DMS114 treated with DMSO at 0.1 percent for 48 hours (cell line): ENCODE measurements at regions not wholly inside any gene's neighbourhood (a gene's known extent, or its start where the extent isn't known, plus 50 kb on each side); places are given as distances from the start of the nearest gene placed in this dataset.

Experiments used
- DNase-seq: peaks from one replicate; lab custom pipeline; 2025; ENCODE audit not compliant: unreplicated experiment; lab: John Stamatoyannopoulos, UW

GRCh38 chr11:15378941-15379340, 264.2 kb downstream of the INSC start:
- no peak for DNase-seq

GRCh38 chr11:15379483-15379882, 264.8 kb downstream of the INSC start:
- no peak for DNase-seq

DNA sequence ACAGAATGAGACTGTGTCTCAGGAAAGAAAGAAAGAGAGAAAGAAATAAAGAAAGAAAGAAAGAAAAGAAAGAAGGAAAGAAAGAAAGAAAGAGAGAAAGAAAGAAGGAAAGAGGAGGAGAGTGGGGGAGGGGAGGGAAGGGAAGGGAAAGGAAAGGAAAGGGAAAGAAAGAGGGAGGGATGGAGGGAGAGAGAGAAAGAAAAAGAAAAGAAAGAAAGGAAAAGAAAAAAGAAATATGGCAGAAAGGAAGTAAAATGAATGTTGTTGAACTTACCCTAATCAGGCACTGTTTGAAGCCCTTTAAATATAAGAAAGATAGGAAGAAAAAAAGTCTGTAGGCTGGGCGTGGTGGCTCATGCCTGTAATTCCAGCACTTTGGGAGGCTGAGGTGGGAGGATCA, 276.1 kb downstream of the INSC start:
- no peak for DNase-seq

DNA sequence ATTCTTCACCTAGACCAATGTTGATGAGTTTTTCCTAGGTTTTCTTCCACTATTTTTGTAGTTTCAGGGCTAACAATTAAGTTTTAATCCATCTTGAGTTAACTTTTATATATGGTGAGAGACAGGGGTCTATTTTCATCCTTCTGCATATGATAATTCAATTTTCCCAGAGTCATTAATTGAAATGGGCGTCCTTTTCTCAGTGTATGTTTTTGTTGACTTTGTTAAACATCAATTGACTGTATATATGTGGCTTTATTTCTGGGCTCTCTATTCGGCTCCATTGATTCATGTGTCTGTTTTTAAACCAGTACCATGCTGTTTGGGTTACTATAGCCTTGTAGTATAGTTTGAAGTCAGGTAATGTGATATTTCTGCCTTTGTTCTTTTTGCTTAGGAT, 282.1 kb downstream of the INSC start:
- DNase-seq = no peak

GRCh38 chr11:15406851-15407351, 292.2 kb downstream of the INSC start:
- DNase-seq = no peak

GRCh38 chr11:15412054-15412453, 297.3 kb downstream of the INSC start:
- no peak for DNase-seq

- no peak for DNase-seq
Observed at GRCh38 chr11:15418921-15419320, 304.2 kb downstream of the INSC start.

- DNase-seq = no peak
Observed at GRCh38 chr11:15419696-15420095, 305.0 kb downstream of the INSC start.

GRCh38 chr11:15430381-15430780, 315.7 kb downstream of the INSC start:
- no peak for DNase-seq

GRCh38 chr11:15434529-15434928, 319.8 kb downstream of the INSC start:
- no peak for DNase-seq

- DNase-seq = no peak
Observed at GRCh38 chr11:15446315-15446714, 331.6 kb downstream of the INSC start.

GRCh38 chr11:15446929-15447328, 332.2 kb downstream of the INSC start:
- no peak for DNase-seq

- no peak for DNase-seq
Observed at GRCh38 chr11:15451713-15452112, 337.0 kb downstream of the INSC start.

GRCh38 chr11:15453211-15453765, 338.6 kb downstream of the INSC start:
- no peak for DNase-seq

DNA sequence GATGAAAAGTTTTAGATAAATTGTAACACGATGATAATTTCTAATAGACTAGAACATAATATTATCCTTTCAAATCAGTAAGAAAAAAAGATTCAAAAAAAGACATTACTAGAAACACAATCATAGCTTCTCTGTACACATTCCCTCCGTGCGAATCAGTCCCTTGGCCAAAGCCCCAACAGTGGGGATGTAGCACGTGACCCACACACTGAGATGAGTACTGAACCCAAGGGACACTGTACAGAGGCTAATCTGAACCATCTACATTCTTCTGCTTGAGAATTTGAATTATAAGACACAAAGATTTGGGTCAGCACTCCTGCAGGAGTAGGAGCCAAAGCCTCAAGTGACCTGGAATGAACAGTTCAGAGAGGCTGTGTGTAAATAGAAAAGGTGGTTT, 353.7 kb downstream of the INSC start:
- no peak for DNase-seq

DNA sequence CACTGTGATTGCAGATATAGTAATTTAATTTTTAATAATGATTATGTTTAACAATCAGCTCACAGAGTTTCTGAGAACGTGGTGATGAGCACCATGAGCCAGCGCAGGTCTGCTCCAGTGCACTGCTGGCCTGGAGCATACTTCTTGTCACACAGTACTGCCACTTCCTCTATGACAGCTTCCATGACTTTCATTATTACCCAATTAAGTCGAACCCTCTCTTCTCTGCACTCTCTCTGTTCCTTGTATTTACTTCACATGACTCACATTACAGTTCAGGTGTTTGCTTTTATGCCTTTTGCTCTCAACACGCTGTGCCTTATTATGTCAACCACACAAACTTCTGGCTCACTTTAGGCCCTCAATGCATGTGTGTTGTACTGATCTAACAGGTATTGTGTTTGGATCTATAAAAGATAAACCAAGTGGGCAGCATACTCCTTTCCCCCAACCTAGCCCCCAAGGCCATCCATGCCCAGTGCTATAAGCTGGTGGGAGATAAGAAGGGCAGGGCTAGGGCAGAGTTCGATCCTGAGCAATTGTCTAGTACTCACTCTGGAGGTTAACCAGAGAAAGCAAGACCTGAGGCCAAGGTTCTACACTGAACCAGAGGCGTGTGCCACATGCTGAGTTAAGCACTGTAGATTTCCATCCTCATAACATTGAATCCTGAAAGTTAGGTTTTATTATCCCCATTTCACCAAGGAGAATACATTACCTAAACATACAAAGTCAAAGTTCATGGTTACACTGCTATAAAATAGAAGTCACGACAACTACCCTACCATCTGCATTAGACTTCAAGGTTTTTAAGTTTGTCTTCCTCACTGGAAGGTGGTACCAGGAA, 356.5 kb downstream of the INSC start:
- DNase-seq = no peak

DNA sequence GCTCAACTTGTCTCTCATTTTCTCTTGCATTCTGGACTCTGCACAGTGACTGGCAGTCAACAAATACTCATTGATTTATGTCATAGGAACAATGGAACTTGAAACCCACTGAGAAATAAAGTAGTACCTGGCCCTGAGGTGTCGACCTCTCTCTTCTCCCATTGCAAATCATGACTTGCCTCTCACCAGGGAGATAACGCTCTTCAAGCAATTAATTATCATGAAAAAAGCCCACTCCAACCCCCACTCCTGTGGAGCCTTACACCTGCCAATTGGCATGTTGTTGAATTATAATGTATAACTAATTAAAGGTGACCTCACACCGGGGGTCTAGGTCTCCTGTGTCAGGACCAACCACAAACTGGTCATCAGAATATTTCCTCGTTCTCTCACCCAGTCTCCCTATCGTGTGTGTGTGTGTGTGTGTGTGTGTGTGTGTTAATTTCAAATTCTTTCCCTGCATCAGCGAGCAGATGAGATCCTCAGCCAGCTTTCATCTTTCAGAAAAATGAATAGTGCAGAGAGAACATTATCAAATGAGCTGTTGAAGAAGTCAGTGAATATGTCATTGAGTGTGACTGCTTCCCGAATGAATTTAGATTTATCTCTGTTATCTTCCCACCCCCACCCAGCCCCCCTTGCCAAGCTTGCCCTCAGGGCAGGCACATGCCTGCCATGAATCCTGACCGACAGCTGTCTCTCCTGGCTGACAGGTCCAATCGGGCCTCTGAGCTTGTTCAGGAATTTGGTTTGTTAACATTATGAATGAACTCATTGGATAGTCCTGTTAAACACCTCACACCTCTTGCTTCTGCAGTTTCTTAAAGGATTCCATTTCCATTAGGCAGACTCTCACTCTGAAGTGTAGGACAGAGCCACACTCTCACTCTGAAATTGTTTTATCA, 357.4 kb downstream of the INSC start:
- no peak for DNase-seq

DNA sequence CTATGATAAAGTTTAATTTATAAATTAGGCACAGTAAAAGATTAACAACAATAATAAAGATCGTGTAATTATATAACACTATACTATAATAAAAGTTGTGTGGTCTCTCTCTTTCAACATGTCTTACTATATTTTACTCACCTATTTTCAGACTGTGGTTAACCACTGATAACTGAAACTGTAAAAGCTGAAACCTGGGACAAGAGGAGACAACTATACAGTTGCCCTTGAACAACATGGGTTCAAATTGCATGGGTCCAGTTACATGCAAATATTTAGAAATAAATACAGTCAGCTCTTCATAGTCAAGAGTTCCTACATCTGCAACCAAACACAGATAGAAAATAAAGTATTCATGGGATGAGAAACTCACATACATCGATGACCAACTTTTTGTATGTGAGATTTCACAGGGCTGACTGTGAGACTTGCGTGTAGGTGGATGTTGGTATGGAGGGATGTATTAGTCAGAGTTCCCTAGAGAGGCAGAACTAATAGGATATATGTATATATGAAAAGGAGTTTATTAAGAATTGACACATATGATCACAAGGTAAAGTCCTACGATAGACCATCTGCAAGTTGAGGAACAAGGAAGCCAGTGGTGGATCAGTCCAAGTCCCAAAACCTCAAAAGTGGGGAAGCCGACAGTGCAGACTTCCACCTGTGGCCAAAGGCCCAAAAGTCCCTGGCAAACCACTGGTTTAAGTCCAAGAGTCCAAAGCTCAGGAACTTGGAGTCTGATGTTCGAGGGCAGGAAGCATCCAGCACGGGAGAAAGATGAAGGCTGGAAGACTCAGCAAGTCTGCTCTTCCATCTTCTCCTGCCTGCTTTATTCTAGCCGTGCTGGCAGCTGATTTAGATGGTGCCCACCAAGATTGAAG, 359.5 kb downstream of the INSC start:
- DNase-seq = no peak

GRCh38 chr11:15476371-15476917, 361.7 kb downstream of the INSC start:
- no peak for DNase-seq

DNA sequence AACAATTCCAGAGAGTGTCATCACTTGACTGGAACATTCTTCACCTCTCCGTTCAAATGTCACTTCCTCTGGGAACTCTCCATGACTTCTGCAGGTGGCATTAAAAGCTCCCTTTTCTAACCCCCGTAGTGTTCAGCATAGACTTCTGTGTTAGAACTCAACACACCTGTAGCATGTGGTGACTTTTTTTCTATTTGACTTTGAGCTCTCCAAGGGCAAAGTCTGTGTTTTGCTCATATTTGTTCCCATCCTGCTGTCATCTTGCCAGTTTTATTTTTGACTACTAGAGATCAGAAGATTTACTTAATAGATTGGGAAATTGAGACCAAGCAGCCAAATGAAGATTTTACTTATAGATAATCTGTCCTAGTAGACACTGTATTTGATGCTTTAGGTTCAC, 367.1 kb downstream of the INSC start:
- no peak for DNase-seq
